ENCODE measurements at regions not wholly inside any gene's neighbourhood (a gene's known extent, or its start where the extent isn't known, plus 50 kb on each side); places are given as distances from the start of the nearest gene placed in this dataset.

DNA sequence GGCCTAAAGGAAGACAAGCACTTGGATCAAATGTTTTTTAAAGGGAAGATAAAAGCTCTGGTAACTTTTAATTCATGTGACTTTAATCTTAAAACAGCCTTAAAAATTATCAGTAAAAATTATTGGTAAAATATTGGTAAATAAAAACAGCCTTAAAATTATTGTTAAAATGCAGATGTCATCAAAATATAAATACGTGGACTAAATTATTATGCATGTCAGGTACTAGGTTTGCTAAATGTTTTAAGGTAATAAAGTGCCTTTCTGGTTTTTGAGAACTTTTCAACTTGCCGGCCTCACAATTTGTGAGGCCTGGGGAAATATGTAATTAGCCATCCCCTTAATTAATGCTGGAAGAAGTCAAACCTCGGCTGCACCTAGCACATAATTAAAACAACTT, 147.7 kb downstream of the PRR32 start:
- Histone ChIP-seq H3K4me1 (ENCODE audit: control insufficient read depth in 5 of 5, insufficient read depth in 5 of 5, low read length in 5 of 5) (no peaks in the 10 kb centered on the region), H3K4me3 (no peak overlapping the region), H3K9me3 (ENCODE audit: control insufficient read depth in 4 of 4, insufficient read depth in 3 of 4, low read length in 3 of 4) (peaks cover 0 to 2% (median 0%) of the 10 kb centered on the region in 4 donors), H3K36me3 (ENCODE audit: control insufficient read depth in 4 of 4, insufficient read depth in 4 of 4, low read length in 4 of 4) (no peaks in the 10 kb centered on the region), H3K27me3 (ENCODE audit: control insufficient read depth in 3 of 3, insufficient read depth in 3 of 3, low read length in 2 of 3) (no peaks in the 10 kb centered on the region), H3K9ac (ENCODE audit: insufficient read depth in 1 of 2, low read length in 2 of 2) (no peak overlapping the region), H3K27ac (ENCODE audit: low read depth in 1 of 2, low read length in 1 of 2) (no peak overlapping the region)
- TF ChIP-seq, protein P1, sequence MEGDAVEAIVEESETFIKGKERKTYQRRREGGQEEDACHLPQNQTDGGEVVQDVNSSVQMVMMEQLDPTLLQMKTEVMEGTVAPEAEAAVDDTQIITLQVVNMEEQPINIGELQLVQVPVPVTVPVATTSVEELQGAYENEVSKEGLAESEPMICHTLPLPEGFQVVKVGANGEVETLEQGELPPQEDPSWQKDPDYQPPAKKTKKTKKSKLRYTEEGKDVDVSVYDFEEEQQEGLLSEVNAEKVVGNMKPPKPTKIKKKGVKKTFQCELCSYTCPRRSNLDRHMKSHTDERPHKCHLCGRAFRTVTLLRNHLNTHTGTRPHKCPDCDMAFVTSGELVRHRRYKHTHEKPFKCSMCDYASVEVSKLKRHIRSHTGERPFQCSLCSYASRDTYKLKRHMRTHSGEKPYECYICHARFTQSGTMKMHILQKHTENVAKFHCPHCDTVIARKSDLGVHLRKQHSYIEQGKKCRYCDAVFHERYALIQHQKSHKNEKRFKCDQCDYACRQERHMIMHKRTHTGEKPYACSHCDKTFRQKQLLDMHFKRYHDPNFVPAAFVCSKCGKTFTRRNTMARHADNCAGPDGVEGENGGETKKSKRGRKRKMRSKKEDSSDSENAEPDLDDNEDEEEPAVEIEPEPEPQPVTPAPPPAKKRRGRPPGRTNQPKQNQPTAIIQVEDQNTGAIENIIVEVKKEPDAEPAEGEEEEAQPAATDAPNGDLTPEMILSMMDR (IDR thresholded peaks at IDR 0.05; ENCODE audit: control extremely low read depth, extremely low read depth), result no peak
- ATAC-seq (ENCODE audit: insufficient read depth, low FRiP score) (no peak), DNase-seq (no peak)
- WGBS, 2 donors, result 76 to 84% methylated on average over 3 of the region's 3 CpGs

DNA sequence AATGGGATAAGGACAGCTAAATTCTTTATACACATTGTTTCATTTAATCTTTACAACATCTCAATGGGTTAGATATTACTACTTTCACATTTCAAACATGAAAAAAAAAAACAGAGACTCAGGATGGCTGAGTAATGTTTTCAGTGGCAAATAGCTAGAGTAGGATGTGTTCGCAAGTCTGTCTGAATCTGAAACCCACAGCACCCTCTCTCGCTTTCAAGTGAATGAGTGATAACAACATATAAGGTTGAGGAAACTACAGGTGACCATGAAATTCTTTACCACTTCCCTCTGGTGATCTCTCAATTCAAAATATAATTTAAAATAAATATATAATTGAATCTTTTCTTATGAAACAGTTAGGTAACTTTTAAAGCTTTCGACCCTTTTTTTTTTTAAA, 162.6 kb downstream of the PRR32 start:
- H3K27ac ChIP-seq (ENCODE audit: low read depth in 1 of 2, low read length in 1 of 2), result no peak overlapping the region
- no peak overlapping the region for H3K9ac ChIP-seq (ENCODE audit: insufficient read depth in 1 of 2, low read length in 2 of 2)
- TF ChIP-seq, protein P1 (IDR thresholded peaks at IDR 0.05; ENCODE audit: control extremely low read depth, extremely low read depth), result no peak
- 81 to 96% methylated on average over 3 of the region's 3 CpGs for WGBS, 2 donors
- no peaks in the 10 kb centered on the region for H3K9me3 ChIP-seq (ENCODE audit: control insufficient read depth in 4 of 4, insufficient read depth in 3 of 4, low read length in 3 of 4)
- H3K4me3 ChIP-seq, result no peak overlapping the region
- no peak for ATAC-seq (ENCODE audit: insufficient read depth, low FRiP score)
- H3K4me1 ChIP-seq (ENCODE audit: control insufficient read depth in 5 of 5, insufficient read depth in 5 of 5, low read length in 5 of 5), result no peaks in the 10 kb centered on the region
- H3K36me3 ChIP-seq (ENCODE audit: control insufficient read depth in 4 of 4, insufficient read depth in 4 of 4, low read length in 4 of 4), result no peaks in the 10 kb centered on the region
- no peak for DNase-seq
- H3K27me3 ChIP-seq (ENCODE audit: control insufficient read depth in 3 of 3, insufficient read depth in 3 of 3, low read length in 2 of 3), result no peaks in the 10 kb centered on the region

DNA sequence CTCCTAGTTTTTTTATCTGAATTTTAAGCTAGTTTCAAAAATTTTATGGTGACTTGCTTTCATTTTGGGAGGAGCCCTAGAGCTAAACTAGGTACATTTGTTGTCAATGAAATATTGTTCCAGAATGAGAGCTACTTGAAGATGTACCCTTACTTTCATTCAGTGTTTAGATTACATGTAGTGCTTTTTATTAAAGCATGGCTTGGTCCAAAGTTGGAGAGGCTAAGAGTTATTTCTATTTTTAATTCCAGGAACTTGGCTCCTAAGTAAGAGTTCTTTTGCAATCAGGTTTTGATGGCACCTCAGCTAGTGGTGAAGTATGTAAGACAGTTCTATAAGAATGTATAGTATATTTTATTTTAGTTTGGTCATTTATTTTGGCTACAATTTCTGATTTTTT, 165.5 kb downstream of the PRR32 start:
- Histone ChIP-seq H3K36me3 (ENCODE audit: control insufficient read depth in 4 of 4, insufficient read depth in 4 of 4, low read length in 4 of 4) (no peaks in the 10 kb centered on the region), H3K4me1 (ENCODE audit: control insufficient read depth in 5 of 5, insufficient read depth in 5 of 5, low read length in 5 of 5) (no peaks in the 10 kb centered on the region), H3K27ac (ENCODE audit: low read depth in 1 of 2, low read length in 1 of 2) (no peak overlapping the region), H3K9me3 (ENCODE audit: control insufficient read depth in 4 of 4, insufficient read depth in 3 of 4, low read length in 3 of 4) (no peaks in the 10 kb centered on the region), H3K9ac (ENCODE audit: insufficient read depth in 1 of 2, low read length in 2 of 2) (no peak overlapping the region), H3K27me3 (ENCODE audit: control insufficient read depth in 3 of 3, insufficient read depth in 3 of 3, low read length in 2 of 3) (no peaks in the 10 kb centered on the region), H3K4me3 (no peak overlapping the region)
- no peak for DNase-seq
- no peak for ATAC-seq (ENCODE audit: insufficient read depth, low FRiP score)
- TF ChIP-seq, protein P1 (IDR thresholded peaks at IDR 0.05; ENCODE audit: control extremely low read depth, extremely low read depth), result no peak

DNA sequence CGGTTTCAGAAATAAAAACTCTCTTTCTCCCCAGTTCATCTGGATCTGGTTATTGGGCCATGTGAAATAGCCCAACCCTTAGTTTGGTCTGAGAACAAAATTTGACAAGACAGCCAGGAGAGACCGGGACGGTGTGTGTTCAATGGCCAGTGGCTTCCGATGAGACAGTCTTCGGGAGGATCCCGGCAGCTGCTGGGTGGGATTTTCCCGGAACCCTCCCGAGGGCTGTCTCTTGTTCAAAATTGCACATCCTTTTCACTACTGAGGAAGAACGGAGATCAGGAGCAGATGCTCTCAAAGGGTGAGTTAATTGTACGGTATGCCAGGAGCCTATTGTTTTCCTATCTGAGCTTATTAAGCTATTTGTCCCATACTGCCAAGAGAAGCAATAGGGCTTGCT, 166.5 kb downstream of the PRR32 start:
- Histone ChIP-seq H3K9me3 (ENCODE audit: control insufficient read depth in 4 of 4, insufficient read depth in 3 of 4, low read length in 3 of 4) (no peaks in the 10 kb centered on the region), H3K4me3 (no peak overlapping the region), H3K4me1 (ENCODE audit: control insufficient read depth in 5 of 5, insufficient read depth in 5 of 5, low read length in 5 of 5) (no peaks in the 10 kb centered on the region), H3K27me3 (ENCODE audit: control insufficient read depth in 3 of 3, insufficient read depth in 3 of 3, low read length in 2 of 3) (no peaks in the 10 kb centered on the region), H3K27ac (ENCODE audit: low read depth in 1 of 2, low read length in 1 of 2) (no peak overlapping the region), H3K9ac (ENCODE audit: insufficient read depth in 1 of 2, low read length in 2 of 2) (no peak overlapping the region), H3K36me3 (ENCODE audit: control insufficient read depth in 4 of 4, insufficient read depth in 4 of 4, low read length in 4 of 4) (no peaks in the 10 kb centered on the region)
- TF ChIP-seq, protein P1 (IDR thresholded peaks at IDR 0.05; ENCODE audit: control extremely low read depth, extremely low read depth), result no peak
- WGBS, 2 donors, result 82 to 83% methylated on average over 10 of the region's 10 CpGs
- no peak for DNase-seq
- no peak for ATAC-seq (ENCODE audit: insufficient read depth, low FRiP score)
